ENCODE measurements at regions not wholly inside any gene's neighbourhood (a gene's known extent, or its start where the extent isn't known, plus 50 kb on each side); places are given as distances from the start of the nearest gene placed in this dataset.
"Not testable (repeated sequence)": the region's sequence is repeated elsewhere in the genome, so short reads cannot be mapped to it uniquely, and the experiment has no call there.

DNA sequence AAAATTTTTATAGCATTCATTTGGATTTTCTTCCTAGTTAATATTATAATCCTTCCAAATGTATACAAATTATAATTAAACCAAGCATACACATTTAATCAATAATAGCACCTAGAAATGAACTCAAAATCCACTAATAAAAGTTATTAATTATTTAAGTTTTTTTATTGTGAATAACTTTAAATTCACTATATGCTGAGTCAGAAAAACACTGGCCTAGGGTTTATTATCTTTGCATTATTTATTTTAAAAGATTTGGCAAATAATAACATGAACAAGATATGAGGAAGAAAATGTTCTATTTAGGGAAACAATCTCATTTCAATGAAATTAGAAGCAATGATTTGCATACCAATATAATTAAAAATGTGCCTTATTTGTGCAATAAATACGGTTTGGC lies 951.5 kb downstream of the KCNT2 start:
- TF ChIP-seq, protein P1, sequence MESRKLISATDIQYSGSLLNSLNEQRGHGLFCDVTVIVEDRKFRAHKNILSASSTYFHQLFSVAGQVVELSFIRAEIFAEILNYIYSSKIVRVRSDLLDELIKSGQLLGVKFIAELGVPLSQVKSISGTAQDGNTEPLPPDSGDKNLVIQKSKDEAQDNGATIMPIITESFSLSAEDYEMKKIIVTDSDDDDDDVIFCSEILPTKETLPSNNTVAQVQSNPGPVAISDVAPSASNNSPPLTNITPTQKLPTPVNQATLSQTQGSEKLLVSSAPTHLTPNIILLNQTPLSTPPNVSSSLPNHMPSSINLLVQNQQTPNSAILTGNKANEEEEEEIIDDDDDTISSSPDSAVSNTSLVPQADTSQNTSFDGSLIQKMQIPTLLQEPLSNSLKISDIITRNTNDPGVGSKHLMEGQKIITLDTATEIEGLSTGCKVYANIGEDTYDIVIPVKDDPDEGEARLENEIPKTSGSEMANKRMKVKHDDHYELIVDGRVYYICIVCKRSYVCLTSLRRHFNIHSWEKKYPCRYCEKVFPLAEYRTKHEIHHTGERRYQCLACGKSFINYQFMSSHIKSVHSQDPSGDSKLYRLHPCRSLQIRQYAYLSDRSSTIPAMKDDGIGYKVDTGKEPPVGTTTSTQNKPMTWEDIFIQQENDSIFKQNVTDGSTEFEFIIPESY (IDR thresholded peaks at IDR 0.05; ENCODE audit: extremely low read depth, insufficient replicate concordance, low read length), result no peak
- no peak for TF ChIP-seq CEBPB (IDR thresholded peaks at IDR 0.05; ENCODE audit: low read depth)
- TF ChIP-seq, protein P2, sequence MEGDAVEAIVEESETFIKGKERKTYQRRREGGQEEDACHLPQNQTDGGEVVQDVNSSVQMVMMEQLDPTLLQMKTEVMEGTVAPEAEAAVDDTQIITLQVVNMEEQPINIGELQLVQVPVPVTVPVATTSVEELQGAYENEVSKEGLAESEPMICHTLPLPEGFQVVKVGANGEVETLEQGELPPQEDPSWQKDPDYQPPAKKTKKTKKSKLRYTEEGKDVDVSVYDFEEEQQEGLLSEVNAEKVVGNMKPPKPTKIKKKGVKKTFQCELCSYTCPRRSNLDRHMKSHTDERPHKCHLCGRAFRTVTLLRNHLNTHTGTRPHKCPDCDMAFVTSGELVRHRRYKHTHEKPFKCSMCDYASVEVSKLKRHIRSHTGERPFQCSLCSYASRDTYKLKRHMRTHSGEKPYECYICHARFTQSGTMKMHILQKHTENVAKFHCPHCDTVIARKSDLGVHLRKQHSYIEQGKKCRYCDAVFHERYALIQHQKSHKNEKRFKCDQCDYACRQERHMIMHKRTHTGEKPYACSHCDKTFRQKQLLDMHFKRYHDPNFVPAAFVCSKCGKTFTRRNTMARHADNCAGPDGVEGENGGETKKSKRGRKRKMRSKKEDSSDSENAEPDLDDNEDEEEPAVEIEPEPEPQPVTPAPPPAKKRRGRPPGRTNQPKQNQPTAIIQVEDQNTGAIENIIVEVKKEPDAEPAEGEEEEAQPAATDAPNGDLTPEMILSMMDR (IDR thresholded peaks at IDR 0.05 in 2 of 3, conservative IDR thresholded peaks at IDR 0.05 in 1 of 3; ENCODE audit: borderline replicate concordance in 1 of 3, insufficient read depth in 1 of 3, low read depth in 2 of 3, low read length in 2 of 3), result no peak
- no peak for TF ChIP-seq POLR2AphosphoS5 (IDR thresholded peaks at IDR 0.05; ENCODE audit: low read depth, low read length)
- ATAC-seq, result no peak
- no peaks in the 10 kb centered on the region for H3K79me2 ChIP-seq (ENCODE audit: insufficient read depth, low read length)
- H3K27ac ChIP-seq (ENCODE audit: low read depth, low read length), result no peak overlapping the region
- H3K9me3 ChIP-seq (ENCODE audit: control insufficient read depth in 1 of 2, insufficient read depth in 1 of 2, low read depth in 1 of 2, low read length in 2 of 2), result no peaks in the 10 kb centered on the region
- ChIA-PET POLR2A (no interaction called here), RAD21 (ENCODE audit: low non-redundant PET in 1 of 2, low total read pairs in 2 of 2, uncharacterized antibody in 2 of 2, unreplicated experiment in 2 of 2) (no interaction called here), CTCF (no interaction called here)
- intact Hi-C loops (cut with micrococcal nuclease), result no loop called here
- no peaks in the 10 kb centered on the region for H3K4me1 ChIP-seq (ENCODE audit: control insufficient read depth in 1 of 2, insufficient read depth in 2 of 2, low read length in 2 of 2)
- H3K27me3 ChIP-seq (ENCODE audit: insufficient read depth, low read length), result no peaks in the 10 kb centered on the region
- BruUV-seq (replicated peaks), result no TSS peak
- H3K9ac ChIP-seq (ENCODE audit: low read length), result no peak overlapping the region
- H3K36me3 ChIP-seq (ENCODE audit: control insufficient read depth in 1 of 2, insufficient read depth in 2 of 2, low read length in 2 of 2), result no peaks in the 10 kb centered on the region
- no peak overlapping the region for H3K4me3 ChIP-seq (replicated peaks in 1 of 2; ENCODE audit: low read depth in 1 of 2, low read length in 2 of 2)
- H3K9me2 ChIP-seq (ENCODE audit: insufficient read depth), result no peaks in the 10 kb centered on the region
- H3K4me2 ChIP-seq (ENCODE audit: low read length), result no peak overlapping the region
- peak overlapping the region; percentile 45 for H2AFZ ChIP-seq (ENCODE audit: low read depth, low read length, poor library complexity, severe bottlenecking)
- no peak for DNase-seq (ENCODE audit: low read depth, low spot score)
- no peaks in the 10 kb centered on the region for H4K20me1 ChIP-seq (ENCODE audit: insufficient read depth)

DNA sequence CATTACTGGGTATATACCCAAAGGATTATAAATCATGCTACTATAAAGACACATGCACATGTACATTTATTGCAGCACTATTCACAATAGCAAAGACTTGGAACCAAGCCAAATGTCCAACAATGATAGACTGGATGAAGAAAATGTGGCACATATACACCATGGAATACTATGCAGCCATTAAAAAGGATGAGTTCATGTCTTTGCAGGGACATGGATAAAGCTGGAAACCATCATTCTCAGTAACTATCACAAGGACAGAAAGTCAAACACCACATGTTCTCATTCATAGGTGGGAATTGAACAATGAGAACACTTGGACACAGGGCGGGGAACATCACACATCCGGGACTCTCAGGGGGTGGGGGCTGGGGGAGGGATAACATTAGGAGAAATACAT lies 959.4 kb downstream of the KCNT2 start:
- H3K27me3 ChIP-seq (ENCODE audit: insufficient read depth, low read length); BruUV-seq (replicated peaks); H3K4me3 ChIP-seq (replicated peaks in 1 of 2; ENCODE audit: low read depth in 1 of 2, low read length in 2 of 2); POLR2A ChIA-PET; ATAC-seq; CTCF ChIA-PET; H3K4me1 ChIP-seq (ENCODE audit: control insufficient read depth in 1 of 2, insufficient read depth in 2 of 2, low read length in 2 of 2); H2AFZ ChIP-seq (ENCODE audit: low read depth, low read length, poor library complexity, severe bottlenecking); intact Hi-C loops (cut with micrococcal nuclease); H3K79me2 ChIP-seq (ENCODE audit: insufficient read depth, low read length); H3K27ac ChIP-seq (ENCODE audit: low read depth, low read length); RAD21 ChIA-PET (ENCODE audit: low non-redundant PET in 1 of 2, low total read pairs in 2 of 2, uncharacterized antibody in 2 of 2, unreplicated experiment in 2 of 2); H3K4me2 ChIP-seq (ENCODE audit: low read length); H3K9me2 ChIP-seq (ENCODE audit: insufficient read depth); H4K20me1 ChIP-seq (ENCODE audit: insufficient read depth); H3K9ac ChIP-seq (ENCODE audit: low read length); DNase-seq (ENCODE audit: low read depth, low spot score); H3K9me3 ChIP-seq (ENCODE audit: control insufficient read depth in 1 of 2, insufficient read depth in 1 of 2, low read depth in 1 of 2, low read length in 2 of 2); H3K36me3 ChIP-seq (ENCODE audit: control insufficient read depth in 1 of 2, insufficient read depth in 2 of 2, low read length in 2 of 2): not testable (repeated sequence)

Data from HCT116 (cell line).